Aorta (tissue), 5 donors: ENCODE measurements at regions not wholly inside any gene's neighbourhood (a gene's known extent, or its start where the extent isn't known, plus 50 kb on each side); places are given as distances from the start of the nearest gene placed in this dataset.

Experiments used
- ATAC-seq: fragments of 200-7000 bp; cut with Tn5 transposase; one replicate; pipeline ENCODE4 v1.9.1; 2022; ENCODE audit warnings: moderate library complexity; ENCODE audit not compliant: low FRiP score
- DNase-seq, 2 donors: peaks; one replicate each; pipeline ENCODE4 v3.0.0-alpha.2; 2020
- H3K27ac ChIP-seq, 2 donors: one replicate each; pipeline ENCODE4 v1.5.1; 2013; ENCODE audit warnings: low read length in 2 of 2, mild to moderate bottlenecking in 2 of 2, moderate library complexity in 2 of 2, control low read depth in 1 of 2, inconsistent platforms in 1 of 2, low read depth in 1 of 2
- H3K27me3 ChIP-seq, 2 donors: one replicate each; pipeline ENCODE4 v1.6.1; 2013; ENCODE audit warnings: control low read depth in 1 of 2, low read length in 1 of 2, mild to moderate bottlenecking in 1 of 2, moderate library complexity in 1 of 2; ENCODE audit not compliant: insufficient read depth in 2 of 2, control insufficient read depth in 1 of 2
- H3K36me3 ChIP-seq, 2 donors: one replicate each; pipeline ENCODE4 v1.6.1; 2013; ENCODE audit warnings: control low read depth in 1 of 2, low read length in 1 of 2, mild to moderate bottlenecking in 1 of 2; ENCODE audit not compliant: insufficient read depth in 2 of 2, control insufficient read depth in 1 of 2
- H3K4me1 ChIP-seq, 2 donors: one replicate each; pipeline ENCODE4 v1.6.1; 2013; ENCODE audit warnings: low read length in 2 of 2, control low read depth in 1 of 2, mild to moderate bottlenecking in 1 of 2, moderate library complexity in 1 of 2; ENCODE audit not compliant: insufficient read depth in 2 of 2, control insufficient read depth in 1 of 2
- H3K4me3 ChIP-seq, 2 donors: one replicate each; pipeline ENCODE4 v1.5.1; 2013; ENCODE audit warnings: low read length in 2 of 2, control low read depth in 1 of 2, mild to moderate bottlenecking in 1 of 2
- H3K9me3 ChIP-seq: one replicate; pipeline ENCODE4 v1.6.1; 2013; ENCODE audit warnings: mild to moderate bottlenecking, low read length; ENCODE audit not compliant: control insufficient read depth
- WGBS, 2 donors: extraction: QIAGEN DNeasy Blood & Tissue Kit; methylation state at CpG; one replicate each; pipeline ENCODE4 v1.1.7; 2013; 5-methylcytosine and 5-hydroxymethylcytosine counted together
- intact Hi-C, 2 donors: fragments of 100-400 bp; cut with DNase I; formaldehyde crosslinking; loops; one replicate each; pipeline versions ENCODE4 v1.14.2 to v1.15.0; 2022
- donor health status: healthy with polysubstance abuse.
- donor health status: Bipolar disorder and iron deficiency.
- donor health status: DM: no; HTN: no; CAD: no.
- donor health status: DM: no; HTN: no; CAD: no.
- donor health status: DM: yes; HTN: yes; CAD: no.

DNA sequence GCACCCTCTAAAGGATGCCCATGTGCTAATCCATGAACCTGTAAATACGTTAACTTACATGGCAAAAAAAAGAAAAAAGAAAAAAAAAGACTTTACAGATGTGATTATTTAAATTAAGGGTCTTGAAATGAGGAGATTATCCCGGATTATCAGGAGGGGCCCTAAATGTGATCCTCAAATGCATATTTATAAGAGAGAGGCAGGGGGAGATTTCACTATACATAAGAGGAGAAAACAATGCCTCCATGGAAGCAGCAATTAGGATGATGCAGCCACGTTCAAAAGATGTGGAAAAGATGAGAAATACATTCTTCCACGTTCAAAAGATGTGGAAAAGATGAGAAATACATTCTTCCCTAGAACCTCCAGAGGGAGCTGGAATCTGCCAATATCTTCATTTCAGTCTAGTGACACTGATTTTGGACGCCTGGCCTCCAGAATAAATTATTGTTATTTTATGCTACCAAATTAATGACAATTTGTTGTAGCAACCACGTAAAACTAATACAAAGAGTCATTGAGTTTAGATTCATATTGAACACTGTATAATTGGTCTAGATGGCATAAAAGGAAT, 328.4 kb upstream of the GNAI1 start:
- WGBS, 2 donors: 42 to 49% methylated on average over 6 of the region's 6 CpGs
- no peak overlapping the region for H3K27ac ChIP-seq
- DNase-seq: no peak
- ATAC-seq: no peak
- H3K4me1 ChIP-seq: no peaks in the 10 kb centered on the region
- H3K27me3 ChIP-seq: no peaks in the 10 kb centered on the region
- no peaks in the 10 kb centered on the region for H3K36me3 ChIP-seq
- H3K9me3 ChIP-seq: no peaks in the 10 kb centered on the region
- no peak overlapping the region for H3K4me3 ChIP-seq
- intact Hi-C loops: no loop called here

GRCh38 chr7:79790656-79791262, 337.3 kb upstream of the MAGI2 start:
- intact Hi-C loops: no loop called here
- 6 to 16% methylated on average over 6 of the region's 6 CpGs for WGBS, 2 donors
- DNase-seq: no peak

GRCh38 chr7:79789584-79790345, 336.3 kb upstream of the MAGI2 start:
- no peaks in the 10 kb centered on the region for H3K27me3 ChIP-seq
- 10 to 17% methylated on average over 2 of the region's 2 CpGs for WGBS, 2 donors
- intact Hi-C loops: no loop called here
- H3K4me1 ChIP-seq: no peaks in the 10 kb centered on the region
- no peaks in the 10 kb centered on the region for H3K9me3 ChIP-seq
- no peak for DNase-seq
- ATAC-seq: no peak
- H3K27ac ChIP-seq: no peak overlapping the region
- no peak overlapping the region for H3K4me3 ChIP-seq
- no peaks in the 10 kb centered on the region for H3K36me3 ChIP-seq

More at GRCh38 chr7:79790656-79791262, 337.3 kb upstream of the MAGI2 start:
- no peak for ATAC-seq
- Histone ChIP-seq H3K27me3 (no peaks in the 10 kb centered on the region), H3K36me3 (no peaks in the 10 kb centered on the region), H3K27ac (no peak overlapping the region), H3K9me3 (no peaks in the 10 kb centered on the region), H3K4me1 (no peaks in the 10 kb centered on the region), H3K4me3 (no peak overlapping the region)

DNA sequence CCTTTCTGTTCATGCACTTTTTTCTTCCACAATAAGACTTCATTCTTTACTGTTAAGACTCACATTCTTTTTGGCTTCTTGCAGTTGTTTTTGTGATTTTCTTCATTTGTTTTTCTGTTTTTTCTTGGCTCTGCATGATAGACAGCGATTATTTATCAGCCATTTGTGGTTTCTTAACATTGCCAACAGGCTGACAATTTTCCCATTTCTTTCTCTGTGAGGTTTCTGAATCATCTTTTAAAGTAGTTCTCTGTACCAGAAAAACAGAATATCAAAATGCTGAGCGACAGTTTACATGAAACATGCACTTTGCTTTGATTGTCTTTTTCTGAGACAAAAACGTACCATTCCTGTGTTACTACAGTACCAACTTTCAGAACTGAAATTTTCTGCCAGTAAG, 334.2 kb upstream of the MAGI2 start:
- no peak for ATAC-seq
- DNase-seq: no peak
- Histone ChIP-seq H3K4me3 (no peak overlapping the region), H3K27ac (no peak overlapping the region), H3K36me3 (no peaks in the 10 kb centered on the region), H3K27me3 (no peaks in the 10 kb centered on the region), H3K4me1 (no peaks in the 10 kb centered on the region), H3K9me3 (no peaks in the 10 kb centered on the region)
- 49 to 50% methylated on average over 3 of the region's 3 CpGs for WGBS, 2 donors
- intact Hi-C loops: no loop called here

DNA sequence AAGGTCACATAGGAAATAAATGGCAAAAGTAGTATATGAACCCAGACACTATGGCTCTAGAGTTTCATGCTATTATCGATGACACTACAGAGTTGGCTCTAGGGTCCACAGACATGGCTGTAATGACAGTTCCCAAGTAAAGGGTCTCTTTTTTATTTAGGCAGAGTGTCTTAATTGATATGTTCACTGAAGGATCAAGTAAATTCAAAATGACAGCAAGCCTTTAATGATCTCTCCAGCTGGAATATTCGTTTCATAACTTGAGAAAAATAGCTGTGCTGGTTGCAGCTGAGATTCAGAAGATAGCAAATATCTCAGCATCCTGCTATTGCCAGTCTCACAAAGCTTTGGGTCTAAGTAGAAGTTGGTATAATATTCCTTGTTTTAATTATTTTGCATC, 333.6 kb upstream of the MAGI2 start:
- 58 to 64% methylated on average over 2 of the region's 2 CpGs for WGBS, 2 donors
- H3K9me3 ChIP-seq: no peaks in the 10 kb centered on the region
- ATAC-seq (no peak), DNase-seq (no peak)
- H3K27me3 ChIP-seq: no peaks in the 10 kb centered on the region
- H3K36me3 ChIP-seq: no peaks in the 10 kb centered on the region
- no peak overlapping the region for H3K4me3 ChIP-seq
- intact Hi-C loops: no loop called here
- no peaks in the 10 kb centered on the region for H3K4me1 ChIP-seq
- H3K27ac ChIP-seq: no peak overlapping the region

DNA sequence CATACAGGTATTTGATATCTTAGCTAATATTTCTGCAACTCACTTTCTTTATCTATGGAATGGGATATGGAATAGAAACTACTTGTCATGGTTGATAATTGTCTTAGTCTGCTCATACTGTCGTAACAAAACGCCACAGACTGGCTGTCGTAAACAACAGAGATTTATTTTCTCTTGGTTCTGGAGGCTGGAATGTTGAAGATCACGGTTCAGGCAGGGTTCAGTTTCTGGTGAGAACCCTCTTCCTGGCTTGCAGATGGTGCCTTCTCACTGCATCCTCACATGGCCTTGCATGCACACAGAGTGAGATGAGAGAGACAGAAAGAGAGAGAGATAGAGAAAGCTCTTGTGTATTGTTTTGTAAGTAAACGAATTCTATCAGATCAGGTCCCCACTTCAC, 332.7 kb upstream of the MAGI2 start:
- 55 to 63% methylated on average over 5 of the region's 5 CpGs for WGBS, 2 donors
- Histone ChIP-seq H3K9me3 (no peaks in the 10 kb centered on the region), H3K4me3 (no peak overlapping the region), H3K4me1 (no peaks in the 10 kb centered on the region), H3K27me3 (no peaks in the 10 kb centered on the region), H3K36me3 (no peaks in the 10 kb centered on the region), H3K27ac (no peak overlapping the region)
- DNase-seq (no peak), ATAC-seq (no peak)
- intact Hi-C loops: no loop called here

DNA sequence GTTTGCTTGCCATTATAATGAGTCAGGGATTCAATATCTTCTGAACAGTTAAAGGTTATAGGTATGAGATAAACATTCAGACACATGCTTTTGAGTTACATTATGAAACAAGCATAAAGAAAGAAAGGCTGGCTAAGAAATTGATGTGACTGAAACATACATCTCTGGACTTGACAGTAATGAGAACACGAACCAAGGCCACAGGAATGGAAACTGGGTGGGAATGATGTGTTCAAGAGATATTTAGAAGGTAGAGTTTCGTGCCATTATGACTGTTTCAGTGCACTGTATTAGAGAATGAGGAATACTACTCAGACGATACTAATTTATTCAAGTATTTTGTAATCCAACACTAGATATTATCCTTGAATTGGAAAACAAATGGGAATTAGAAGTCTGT, 332.1 kb upstream of the MAGI2 start:
- H3K4me1 ChIP-seq: no peaks in the 10 kb centered on the region
- ATAC-seq: no peak
- H3K4me3 ChIP-seq: no peak overlapping the region

DNA sequence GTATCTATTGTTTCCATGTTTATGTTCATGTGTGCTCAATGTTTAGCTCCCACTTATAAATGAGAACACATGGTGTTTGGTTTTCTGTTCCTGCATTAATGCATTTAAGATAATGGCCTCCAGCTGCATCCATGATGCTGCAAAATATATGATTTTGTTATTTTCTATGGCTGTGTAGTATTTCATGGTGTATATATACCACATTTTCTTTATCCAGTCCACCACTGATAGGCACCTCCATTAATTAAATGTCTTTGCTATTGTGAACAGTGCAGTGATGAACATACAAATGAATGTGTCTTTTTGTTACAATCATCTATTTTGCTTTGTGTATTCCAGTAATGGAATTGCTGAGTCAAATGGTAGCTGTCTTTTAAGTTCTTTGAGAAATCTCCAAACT, 329.4 kb upstream of the MAGI2 start:
- ATAC-seq (no peak), DNase-seq (no peak)
- intact Hi-C loops: no loop called here
- Histone ChIP-seq H3K36me3 (no peaks in the 10 kb centered on the region), H3K27me3 (no peaks in the 10 kb centered on the region), H3K9me3 (no peaks in the 10 kb centered on the region), H3K27ac (no peak overlapping the region), H3K4me1 (no peaks in the 10 kb centered on the region), H3K4me3 (no peak overlapping the region)

More for the DNA sequence above, 332.1 kb upstream of the MAGI2 start:
- H3K27me3 ChIP-seq: no peaks in the 10 kb centered on the region
- WGBS, 2 donors: 72 to 75% methylated on average over 3 of the region's 3 CpGs
- no peak for DNase-seq
- intact Hi-C loops: no loop called here
- H3K36me3 ChIP-seq: no peaks in the 10 kb centered on the region
- H3K27ac ChIP-seq: no peak overlapping the region
- H3K9me3 ChIP-seq: no peaks in the 10 kb centered on the region

DNA sequence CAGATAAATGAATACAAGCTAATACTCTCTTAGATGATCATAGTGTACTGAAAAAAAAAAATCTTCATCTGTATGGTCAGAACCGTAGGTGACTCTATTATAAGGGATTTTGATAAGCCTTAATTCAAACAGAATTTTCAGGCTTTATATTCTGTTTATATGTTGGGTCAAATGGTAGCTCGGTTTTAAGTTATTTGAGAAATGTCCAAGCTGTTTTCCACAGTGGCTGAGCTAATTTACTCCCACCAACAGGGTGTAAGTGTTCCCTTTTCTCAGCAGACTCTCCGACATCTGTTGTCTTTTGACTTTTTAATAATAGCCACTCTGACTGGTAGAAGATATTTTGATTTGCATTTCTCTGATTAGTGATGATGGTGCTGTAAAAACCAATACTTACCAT, 328.8 kb upstream of the MAGI2 start:
- intact Hi-C loops: no loop called here
- H3K36me3 ChIP-seq: no peaks in the 10 kb centered on the region
- H3K4me1 ChIP-seq: no peaks in the 10 kb centered on the region
- no peaks in the 10 kb centered on the region for H3K9me3 ChIP-seq
- ATAC-seq (no peak), DNase-seq (no peak)
- H3K27me3 ChIP-seq: no peaks in the 10 kb centered on the region
- WGBS, 2 donors: 34 to 37% methylated on average over 3 of the region's 3 CpGs
- H3K27ac ChIP-seq: no peak overlapping the region
- H3K4me3 ChIP-seq: no peak overlapping the region
